Lower lobe of right lung (tissue), 2 donors: ENCODE measurements at regions not wholly inside any gene's neighbourhood (a gene's known extent, or its start where the extent isn't known, plus 50 kb on each side); places are given as distances from the start of the nearest gene placed in this dataset.
"Not testable (repeated sequence)": the region's sequence is repeated elsewhere in the genome, so short reads cannot be mapped to it uniquely, and the experiment has no call there.

Source experiments
- ATAC-seq, 2 donors: fragments of 200-7000 bp; cut with Tn5 transposase; one replicate each; pipeline ENCODE4 v1.9.1; 2020 to 2022; ENCODE audit warnings: mild to moderate bottlenecking in 2 of 2, moderate library complexity in 2 of 2
- DNase-seq: peaks from one replicate; pipeline ENCODE4 v3.0.0-alpha.2; 2020
- H3K27ac ChIP-seq: fragments of 200-600 bp; one replicate; pipeline ENCODE4 v1.8.0; 2022
- H3K27me3 ChIP-seq: fragments of 200-600 bp; one replicate; pipeline ENCODE4 v1.8.0; 2022; ENCODE audit warnings: low read depth
- H3K36me3 ChIP-seq: fragments of 200-600 bp; one replicate; pipeline ENCODE4 v1.8.0; 2022; ENCODE audit warnings: mild to moderate bottlenecking
- H3K4me1 ChIP-seq: fragments of 200-600 bp; one replicate; pipeline ENCODE4 v1.8.0; 2022
- H3K4me3 ChIP-seq: fragments of 200-600 bp; one replicate; pipeline ENCODE4 v1.8.0; 2022; ENCODE audit warnings: mild to moderate bottlenecking
- H3K9me3 ChIP-seq: fragments of 200-600 bp; one replicate; pipeline ENCODE4 v1.8.0; 2022
- CTCF ChIP-seq: fragments of 200-600 bp; IDR thresholded peaks from one replicate; pipeline ENCODE4 v1.8.0; 2022; ENCODE audit warnings: antibody characterized with exemption, mild to moderate bottlenecking
- intact Hi-C: fragments of 100-400 bp; cut with DNase I; formaldehyde crosslinking; loops from one replicate; pipeline ENCODE4 v1.11.0; 2022
- donor health status: DM: no; HTN: yes; CAD: no; lungs with severe emphysema.

GRCh38 chr9:111276431-111277128 lies 53.4 kb downstream of the OR2K2 start:
- no peak for DNase-seq
- TF ChIP-seq CTCF, result no peak
- peak overlapping the region; percentile 19 for H3K4me3 ChIP-seq
- H3K36me3 ChIP-seq, result no peaks in the 10 kb centered on the region
- ATAC-seq, result no peak
- intact Hi-C loops, result no loop called here
- no peaks in the 10 kb centered on the region for H3K4me1 ChIP-seq
- H3K27me3 ChIP-seq, result no peaks in the 10 kb centered on the region
- H3K9me3 ChIP-seq, result no peaks in the 10 kb centered on the region
- no peak overlapping the region for H3K27ac ChIP-seq

- DNase-seq (no peak), ATAC-seq (no peak)
- Histone ChIP-seq H3K27ac (no peak overlapping the region), H3K9me3 (no peaks in the 10 kb centered on the region), H3K4me3 (no peak overlapping the region), H3K36me3 (no peaks in the 10 kb centered on the region), H3K27me3 (no peaks in the 10 kb centered on the region), H3K4me1 (no peaks in the 10 kb centered on the region)
- TF ChIP-seq CTCF, result no peak
- intact Hi-C loops, result no loop called here
Observed at GRCh38 chr9:111274737-111275136, 55.3 kb downstream of the OR2K2 start.

GRCh38 chr9:111272581-111272980 lies 57.4 kb downstream of the OR2K2 start:
- no peak for TF ChIP-seq CTCF
- Histone ChIP-seq H3K27me3 (no peaks in the 10 kb centered on the region), H3K36me3 (no peaks in the 10 kb centered on the region), H3K9me3 (no peaks in the 10 kb centered on the region), H3K4me3 (no peak overlapping the region), H3K4me1 (no peaks in the 10 kb centered on the region), H3K27ac (no peak overlapping the region)
- intact Hi-C loops, result no loop called here
- no peak for DNase-seq
- no peak for ATAC-seq

GRCh38 chr9:111271481-111272080 lies 58.4 kb downstream of the OR2K2 start:
- H3K4me3 ChIP-seq, result no peak overlapping the region
- H3K27ac ChIP-seq, result no peak overlapping the region
- DNase-seq (no peak), ATAC-seq (no peak)
- no peak for TF ChIP-seq CTCF
- H3K27me3 ChIP-seq, result no peaks in the 10 kb centered on the region
- H3K9me3 ChIP-seq, result no peaks in the 10 kb centered on the region
- H3K4me1 ChIP-seq, result no peaks in the 10 kb centered on the region
- intact Hi-C loops, result no loop called here
- no peaks in the 10 kb centered on the region for H3K36me3 ChIP-seq

- Histone ChIP-seq H3K4me1 (no peaks in the 10 kb centered on the region), H3K4me3 (no peak overlapping the region), H3K36me3 (no peaks in the 10 kb centered on the region), H3K27ac (no peak overlapping the region), H3K9me3 (no peaks in the 10 kb centered on the region), H3K27me3 (no peaks in the 10 kb centered on the region)
- ATAC-seq (no peak), DNase-seq (no peak)
- no peak for TF ChIP-seq CTCF
- intact Hi-C loops, result no loop called here
Observed at GRCh38 chr9:111271047-111271446, 59.0 kb downstream of the OR2K2 start.

- ATAC-seq, H3K27me3 ChIP-seq, H3K36me3 ChIP-seq, H3K27ac ChIP-seq, H3K4me3 ChIP-seq, DNase-seq, intact Hi-C loops, H3K4me1 ChIP-seq, H3K9me3 ChIP-seq: not testable (repeated sequence)
Observed at GRCh38 chr9:111266024-111266423, 64.0 kb downstream of the OR2K2 start.
